GM21723 (cell line): ENCODE measurements at regions not wholly inside any gene's neighbourhood (a gene's known extent, or its start where the extent isn't known, plus 50 kb on each side); places are given as distances from the start of the nearest gene placed in this dataset.
A peak's percentile ranks its signal among the peaks of the same experiment; 100 is the strongest.

Experiments
- ATAC-seq: cut with Tn5 transposase; IDR thresholded peaks from one replicate; pipeline ENCODE4 v1.9.1; 2021; ENCODE audit warnings: mild to moderate bottlenecking, moderate library complexity; ENCODE audit not compliant: unreplicated experiment

DNA sequence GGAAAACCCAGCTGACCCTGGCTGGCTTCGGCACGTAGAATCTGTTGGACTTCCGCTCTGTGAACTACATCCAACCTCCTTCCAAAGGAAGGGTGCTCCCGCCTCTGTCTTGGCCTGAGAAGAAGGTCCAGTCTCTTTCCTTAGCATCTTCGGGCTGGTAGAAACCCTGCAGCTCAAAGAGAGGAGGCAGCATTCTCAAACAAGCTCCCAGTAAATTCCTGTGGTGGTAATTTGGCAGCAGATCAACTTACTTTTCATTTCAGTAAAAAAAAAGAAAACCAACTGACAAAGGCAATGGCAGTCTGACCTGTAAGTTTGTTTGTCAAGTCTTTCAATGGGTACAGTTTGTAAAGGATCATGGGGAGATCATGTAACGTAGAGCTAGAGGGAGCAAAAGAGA lies 176.7 kb downstream of the MED10 start:
- ATAC-seq: no peak

GRCh38 chr5:6198531-6198930 lies 179.8 kb downstream of the MED10 start:
- ATAC-seq: no peak

- no peak for ATAC-seq
These were observed 180.9 kb downstream of the MED10 start for GRCh38 chr5:6197427-6197826.

DNA sequence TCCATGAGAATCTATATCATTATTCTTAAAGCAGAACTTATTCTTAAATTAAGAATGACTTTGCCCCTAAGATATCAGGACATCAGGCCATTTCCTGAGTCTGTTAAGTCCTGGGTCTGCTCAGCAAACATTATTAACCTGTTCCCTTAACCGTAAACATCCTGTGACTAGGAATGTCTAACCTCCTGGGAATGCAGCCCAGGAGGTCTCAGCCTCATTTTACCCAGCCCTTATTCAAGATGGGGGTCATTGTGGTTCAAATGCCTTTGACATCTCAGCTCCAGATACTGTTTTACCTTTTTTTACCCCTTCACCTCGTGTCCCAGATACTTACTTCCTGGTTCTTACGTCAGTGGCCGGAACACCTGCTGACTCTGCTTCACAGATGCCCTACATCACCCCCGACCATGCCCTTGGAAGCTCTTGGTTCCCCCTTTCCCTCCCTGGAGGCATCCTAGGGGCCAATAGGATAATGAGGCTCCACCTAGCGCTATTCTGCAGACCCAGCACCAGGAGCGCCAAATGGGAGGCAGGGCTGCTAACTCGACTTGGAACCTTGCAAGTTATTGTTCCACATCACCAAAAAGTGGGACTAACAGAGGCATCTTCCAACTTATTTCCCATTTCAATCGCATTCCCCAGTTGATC lies 182.5 kb downstream of the MED10 start:
- no peak for ATAC-seq

DNA sequence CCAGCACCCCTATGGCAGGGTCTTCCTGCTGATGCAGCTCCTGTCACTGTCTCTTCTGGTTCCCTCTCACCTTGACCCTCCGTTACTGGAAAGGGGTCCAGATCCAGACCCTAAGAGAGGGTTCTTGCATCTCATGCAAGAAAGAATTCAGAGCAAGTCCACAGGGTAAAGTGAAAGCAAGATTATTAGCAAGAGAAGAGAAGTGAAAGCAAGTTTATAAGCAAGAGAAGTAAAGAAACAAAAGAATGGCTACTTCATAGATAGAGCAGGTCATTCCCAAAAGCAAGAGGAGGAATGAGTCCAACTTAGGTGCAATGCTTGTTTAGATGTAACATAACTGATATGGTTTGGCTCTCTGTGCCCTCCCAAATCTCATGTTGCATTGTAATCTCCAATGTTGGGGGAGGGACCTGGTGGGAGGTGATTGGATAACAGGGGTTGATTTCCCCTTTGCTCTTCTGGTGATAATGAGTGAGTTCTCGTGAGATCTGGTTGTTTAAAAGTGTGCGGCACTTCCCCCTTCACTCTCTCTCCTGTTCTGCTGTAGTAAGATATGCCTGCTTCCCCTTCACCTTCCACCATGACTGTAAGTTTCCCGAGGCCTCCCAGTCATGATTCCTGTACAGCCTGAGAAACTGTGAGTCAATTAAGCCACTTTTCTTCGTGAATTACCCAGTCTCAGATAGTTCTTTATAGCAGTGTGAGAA lies 183.3 kb downstream of the MED10 start:
- ATAC-seq: peak; percentile 68

DNA sequence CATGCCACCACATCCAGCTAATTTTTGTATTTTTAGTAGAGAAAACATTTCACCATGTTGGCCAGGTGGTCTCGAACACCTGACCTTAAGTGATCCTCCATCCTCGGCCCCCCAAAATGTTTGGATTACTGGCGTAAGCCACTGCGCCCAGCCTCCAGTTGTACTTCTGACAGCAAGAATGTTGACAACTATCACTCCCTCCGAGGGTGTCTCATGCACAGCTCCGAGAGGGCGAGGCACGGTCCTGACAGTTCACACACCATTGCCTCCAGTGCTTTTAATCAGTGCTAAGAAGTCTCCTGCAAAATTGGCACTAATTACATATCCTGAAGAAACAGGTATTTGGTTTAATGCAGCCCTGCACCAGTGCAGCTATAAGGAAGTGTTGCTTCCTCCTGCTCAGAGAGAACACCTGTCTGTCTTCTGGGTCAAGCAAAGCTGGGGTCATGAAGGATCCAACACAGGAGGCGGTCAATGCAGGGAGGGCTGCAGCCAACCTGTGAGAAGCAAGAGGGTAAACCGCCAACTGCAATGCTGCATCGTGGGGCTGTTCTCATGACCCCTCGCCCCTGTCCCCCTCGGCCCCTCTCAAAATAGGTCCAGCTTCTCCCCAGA lies 184.0 kb downstream of the MED10 start:
- no peak for ATAC-seq

DNA sequence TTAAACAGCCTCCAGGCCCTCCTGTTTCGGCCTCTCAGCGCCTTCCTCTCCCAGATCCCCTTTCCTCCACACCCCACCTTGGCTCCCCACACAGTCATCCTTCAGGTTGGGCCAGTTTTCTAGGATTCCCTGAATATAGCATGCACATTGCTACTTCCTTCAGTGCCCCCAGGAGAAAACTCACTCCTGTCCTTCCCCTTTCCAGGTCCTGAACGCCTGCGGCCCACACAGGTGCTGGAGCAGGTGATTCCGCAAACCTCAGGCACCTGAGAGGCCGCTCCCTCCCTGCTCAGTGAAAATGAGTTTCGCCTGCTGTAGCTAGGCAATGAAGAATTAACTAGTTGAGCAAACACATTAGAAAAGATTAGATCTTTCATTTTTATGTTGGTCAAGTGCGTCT lies 185.0 kb downstream of the MED10 start:
- no peak for ATAC-seq

GRCh38 chr5:6190838-6191237 lies 187.5 kb downstream of the MED10 start:
- no peak for ATAC-seq

GRCh38 chr5:6188976-6189375 lies 189.4 kb downstream of the MED10 start:
- ATAC-seq: no peak

DNA sequence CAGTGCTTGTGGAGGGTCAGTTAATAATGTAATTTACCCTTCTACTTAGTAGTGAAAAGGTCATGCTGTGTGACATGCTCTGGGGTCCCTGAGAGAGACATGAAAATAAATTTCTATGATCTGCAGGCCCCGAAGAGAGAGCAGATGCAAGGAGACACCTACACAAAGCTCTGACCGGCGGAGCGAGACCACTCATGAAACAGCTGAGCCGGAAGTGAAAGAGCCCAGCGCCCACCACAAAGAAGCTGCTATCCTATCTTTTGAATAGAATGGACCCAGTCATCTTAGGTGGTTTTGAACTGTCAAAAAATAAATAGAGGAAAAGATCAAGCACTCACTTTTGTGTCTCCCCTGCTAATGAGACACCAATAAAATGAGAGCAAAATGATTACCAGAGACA lies 190.0 kb downstream of the MED10 start:
- ATAC-seq: peak; percentile 94

DNA sequence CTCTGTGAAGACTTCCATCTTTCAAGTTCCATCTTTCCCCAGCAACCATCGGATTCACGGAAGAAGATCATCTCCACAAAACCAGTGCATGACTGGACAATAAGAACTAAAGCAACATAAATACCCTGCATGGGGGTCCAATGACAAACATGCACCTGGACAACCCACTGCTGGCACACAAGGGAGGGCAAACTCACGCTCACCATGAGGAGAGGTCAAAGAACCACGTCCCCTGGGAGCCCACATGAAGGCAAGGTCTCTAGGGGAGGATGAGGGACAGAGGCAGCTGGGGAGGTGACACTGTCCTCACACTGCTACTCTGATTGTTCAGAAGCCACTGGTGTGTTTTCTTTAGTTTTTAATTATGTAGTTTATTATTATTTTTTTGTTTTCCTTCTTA lies 190.8 kb downstream of the MED10 start:
- no peak for ATAC-seq

DNA sequence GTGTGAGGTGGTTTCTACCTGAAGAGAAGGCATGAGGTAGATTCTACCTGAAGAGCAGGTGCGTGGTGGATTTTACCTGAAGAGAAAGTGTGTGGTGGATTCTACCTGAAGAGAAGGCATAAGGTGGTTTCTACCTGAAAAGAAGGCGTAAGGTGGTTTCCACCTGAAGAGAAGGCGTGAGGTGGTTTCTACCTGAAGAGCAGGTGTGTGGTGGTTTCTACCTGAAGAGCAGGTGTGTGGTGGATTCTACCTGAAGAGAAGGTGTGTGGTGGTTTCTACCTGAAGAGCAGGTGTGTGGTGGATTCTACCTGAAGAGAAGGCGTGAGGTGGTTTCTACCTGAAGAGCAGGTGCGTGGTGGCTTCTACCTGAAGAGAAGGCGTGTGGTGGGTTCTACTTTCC lies 192.8 kb downstream of the MED10 start:
- no peak for ATAC-seq

DNA sequence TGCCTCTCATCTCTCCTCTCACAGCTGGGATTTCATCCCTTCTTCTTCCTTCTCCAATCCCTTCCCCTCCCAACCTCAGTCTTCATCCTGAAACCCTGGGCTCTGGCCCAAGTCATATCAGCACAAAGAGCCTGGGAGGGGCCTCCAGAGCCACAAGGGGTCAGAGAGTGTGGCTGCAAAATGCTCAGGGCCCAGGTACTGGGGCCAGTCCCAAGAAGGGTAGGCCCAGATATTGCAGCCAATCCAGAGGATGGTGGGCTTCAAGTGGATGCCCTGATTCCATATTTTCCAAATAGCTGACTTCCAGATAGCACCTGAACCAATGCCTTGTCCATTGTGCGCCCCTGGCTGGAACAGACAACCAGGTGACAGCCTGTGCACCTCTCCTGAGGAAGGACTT lies 193.9 kb downstream of the MED10 start:
- ATAC-seq: no peak

DNA sequence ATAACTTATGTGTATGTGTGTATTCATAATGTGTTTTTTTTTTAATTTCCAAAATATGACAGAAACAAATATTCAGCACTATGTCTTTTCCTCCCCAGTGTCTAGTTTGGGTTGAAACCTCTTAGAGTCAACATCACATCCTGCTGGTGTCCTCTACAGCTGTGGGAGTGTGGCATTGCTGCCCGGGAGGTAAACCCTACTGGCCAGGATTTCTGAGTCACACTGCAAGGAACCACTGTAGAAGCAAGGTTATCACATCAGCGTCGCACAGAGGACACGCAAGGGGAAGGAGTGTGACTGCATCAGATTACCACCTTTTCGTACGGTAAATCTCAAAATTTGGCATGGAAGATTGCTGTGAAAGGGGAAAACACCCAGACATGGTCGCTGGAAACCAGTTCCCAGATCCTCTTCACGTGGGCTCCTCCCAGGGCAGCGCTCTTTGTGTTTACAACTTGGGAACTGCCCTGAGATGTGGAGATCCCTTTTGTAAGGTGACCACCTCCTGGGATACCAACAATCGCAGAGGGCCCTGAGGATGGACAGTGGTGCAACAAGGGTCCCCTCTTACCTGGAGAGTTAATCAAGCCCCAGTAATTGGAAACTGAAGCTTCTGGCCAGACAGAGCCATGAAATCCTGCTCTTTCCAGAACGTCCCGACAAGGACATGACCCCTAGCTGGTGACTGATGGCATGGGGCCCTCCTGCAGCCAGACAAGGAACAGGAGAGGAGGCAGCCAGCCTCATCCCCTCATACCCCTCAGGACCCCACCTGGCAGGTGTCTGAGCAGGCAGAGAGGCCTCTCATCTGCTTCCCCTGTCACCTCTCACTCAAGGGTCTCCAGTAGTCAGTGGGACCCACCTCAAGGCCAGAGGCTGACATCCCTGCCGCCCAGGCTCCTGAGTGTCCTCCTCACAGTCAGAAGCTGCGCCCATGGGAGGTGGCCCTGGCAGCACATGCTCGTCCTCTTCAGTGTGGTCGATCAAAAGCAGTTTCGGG lies 194.7 kb downstream of the MED10 start:
- ATAC-seq: no peak

DNA sequence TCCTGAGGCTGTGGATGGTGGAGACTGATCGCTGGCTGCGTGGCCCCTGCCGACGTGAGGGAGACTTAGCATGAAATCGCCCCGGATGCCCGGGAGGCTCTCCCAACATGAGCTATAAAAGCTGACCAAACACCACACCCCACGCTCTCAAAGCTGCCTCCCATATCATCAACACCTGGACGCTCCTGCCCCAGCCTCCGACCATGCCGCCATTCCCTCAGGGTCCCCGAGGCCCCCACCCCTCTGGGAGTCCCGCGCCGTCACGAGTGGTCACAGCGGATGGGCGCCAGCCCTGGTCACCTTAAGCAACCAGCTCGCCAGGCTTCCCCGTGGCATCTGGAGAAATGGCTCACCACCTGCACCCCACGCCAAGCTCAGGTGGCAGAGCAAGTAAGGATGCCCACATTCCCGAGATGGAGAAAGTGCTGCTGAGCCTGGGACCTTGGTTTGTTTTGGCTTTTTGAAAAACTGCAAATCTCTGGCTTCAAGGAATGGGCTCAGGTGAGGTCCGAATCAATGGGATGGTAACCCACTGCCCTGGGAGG lies 196.0 kb downstream of the MED10 start:
- no peak for ATAC-seq

- ATAC-seq: no peak
These were observed 196.5 kb downstream of the MED10 start for GRCh38 chr5:6181871-6182270.

DNA sequence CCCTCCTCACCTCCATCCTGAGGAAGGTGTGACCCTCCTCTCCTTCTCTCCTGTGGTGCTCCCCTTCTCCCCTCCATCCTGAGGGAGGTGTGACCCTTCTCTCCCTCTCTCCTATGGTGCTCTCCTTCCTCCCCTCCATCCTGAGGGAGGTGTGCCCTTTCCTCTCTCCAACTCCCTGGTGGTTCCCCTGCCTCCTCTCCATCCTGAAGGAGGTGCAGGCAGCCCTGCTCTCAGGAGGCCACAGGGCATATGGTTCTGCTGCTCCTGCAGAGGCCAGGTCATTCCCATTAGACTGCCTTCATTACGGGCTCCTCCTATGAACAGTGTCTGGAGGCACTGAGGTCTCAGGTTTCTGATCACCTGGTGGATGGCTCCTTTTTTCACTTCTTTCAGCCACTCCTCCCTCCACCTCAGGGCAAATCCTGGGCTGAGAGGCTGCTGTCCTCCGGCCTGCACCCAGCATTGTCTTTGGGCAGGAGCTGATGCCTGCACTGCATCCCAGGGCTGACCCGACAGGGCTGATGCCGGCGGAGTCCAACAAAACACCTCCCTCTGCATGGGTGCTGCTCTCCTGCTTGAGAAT lies 197.1 kb downstream of the MED10 start:
- no peak for ATAC-seq

DNA sequence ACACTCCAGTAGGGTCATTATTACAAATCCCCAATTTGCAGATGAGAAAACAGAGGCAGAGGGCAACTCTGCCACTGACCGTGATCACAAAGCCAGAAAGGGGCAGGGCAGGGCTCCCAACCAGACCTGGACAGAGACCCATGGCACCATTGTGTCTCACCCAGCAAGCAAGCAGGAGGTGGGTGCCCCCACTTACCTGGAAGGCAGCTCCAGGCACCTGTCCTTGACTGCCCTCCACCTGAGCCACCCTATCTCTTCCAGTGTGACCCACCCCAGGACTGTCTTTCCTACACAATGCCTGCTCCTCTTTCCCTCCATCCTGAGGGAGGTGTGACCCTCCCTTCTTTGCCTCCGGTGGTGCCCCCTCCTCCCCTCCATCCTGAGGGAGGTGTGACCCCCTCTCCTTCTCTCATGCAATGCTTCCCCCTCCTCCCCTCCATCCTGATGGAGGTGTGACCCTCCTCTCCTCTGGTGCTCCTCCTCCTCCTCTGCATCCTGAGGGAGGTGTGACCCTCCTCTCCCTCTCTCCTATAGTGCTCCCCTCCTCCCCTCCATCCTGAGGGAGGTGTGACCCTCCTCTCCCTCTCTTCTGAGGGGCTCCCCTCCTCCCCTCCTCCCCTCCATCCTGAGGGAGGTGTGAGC lies 198.0 kb downstream of the MED10 start:
- ATAC-seq: no peak

DNA sequence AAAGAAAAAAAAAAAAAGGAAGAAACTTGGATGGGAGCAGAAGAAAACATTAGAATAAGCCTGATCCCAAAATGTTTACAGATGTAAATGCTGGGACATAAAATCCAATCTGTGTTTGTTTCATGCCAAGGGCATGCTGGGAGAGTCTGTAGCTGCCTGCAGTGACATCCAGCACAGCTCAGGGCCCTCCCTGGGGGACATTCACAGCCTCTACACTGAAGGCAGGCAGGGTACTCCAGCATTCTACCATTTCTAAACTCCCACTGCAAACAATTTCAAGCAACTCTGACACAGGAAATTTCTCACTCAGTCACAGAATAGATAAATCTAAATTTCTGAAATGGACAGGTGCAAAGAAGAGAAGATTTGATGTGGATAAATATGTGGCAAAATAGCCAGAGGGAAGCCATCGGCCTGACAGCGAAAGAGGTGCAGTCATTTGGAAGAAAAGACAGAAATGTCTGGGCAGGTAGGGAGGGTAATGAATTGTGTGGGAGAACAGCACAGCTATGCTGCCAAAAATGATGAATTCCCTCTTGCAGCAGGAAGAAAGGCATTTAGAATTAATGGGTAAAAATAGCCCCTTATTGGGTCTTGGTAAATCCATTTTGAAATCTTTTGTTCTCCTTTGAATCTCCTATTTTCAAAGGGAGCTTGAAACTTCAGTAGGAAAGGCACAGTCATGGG lies 199.4 kb downstream of the MED10 start:
- no peak for ATAC-seq
